Thyroid gland (tissue), 4 donors: ENCODE measurements at regions not wholly inside any gene's neighbourhood (a gene's known extent, or its start where the extent isn't known, plus 50 kb on each side); places are given as distances from the start of the nearest gene placed in this dataset.
A peak's percentile ranks its signal among the peaks of the same experiment; 100 is the strongest.

Source experiments
- DNase-seq, 2 donors: peaks; one replicate each; pipeline ENCODE4 v3.0.0-alpha.2; 2019
- H3K27ac ChIP-seq, 3 donors: fragments of 200-600 bp; sonication (generic); 1 replicate in 2 of 3; 2 replicates in 1 of 3; pipeline ENCODE4 v1.5.1; 2016 to 2019; ENCODE audit warnings: mild to moderate bottlenecking in 1 of 3, moderate library complexity in 1 of 3
- H3K27me3 ChIP-seq: fragments of 200-600 bp; sonication (generic); one replicate; pipeline ENCODE4 v1.5.1; 2019
- H3K36me3 ChIP-seq, 2 donors: fragments of 200-600 bp; sonication (generic); one replicate each; pipeline ENCODE4 v1.5.1; 2016 to 2019
- H3K4me1 ChIP-seq, 2 donors: fragments of 200-600 bp; sonication (generic); one replicate each; pipeline ENCODE4 v1.5.1; 2017 to 2019
- H3K4me3 ChIP-seq, 3 donors: fragments of 200-600 bp; sonication (generic); replicated peaks in 1 of 3; 1 replicate in 2 of 3; 2 replicates in 1 of 3; pipeline ENCODE4 v1.5.1; 2016; ENCODE audit warnings: mild to moderate bottlenecking in 1 of 3
- H3K9me3 ChIP-seq: fragments of 200-600 bp; sonication (generic); one replicate; pipeline ENCODE4 v1.5.1; 2017
- CTCF ChIP-seq, 6 experiments: fragments of 200-600 bp in 3 of 6; fragments of 450-650 bp in 3 of 6; sonication (generic) in 3 of 6; IDR thresholded peaks; one replicate each; pipeline ENCODE4 v1.5.1; 2016 to 2019; ENCODE audit warnings: antibody characterized with exemption in 6 of 6, mild to moderate bottlenecking in 2 of 6, inconsistent platforms in 1 of 6, moderate library complexity in 1 of 6
- POLR2A ChIP-seq, 2 donors: fragments of 450-650 bp; IDR thresholded peaks; one replicate each; pipeline ENCODE4 v1.6.1; 2017; ENCODE audit warnings: antibody characterized with exemption in 2 of 2, mild to moderate bottlenecking in 2 of 2, moderate library complexity in 1 of 2
- WGBS, 2 donors: methylation state at CpG; one replicate each; pipeline ENCODE4 v1.1.5; 2017; 5-methylcytosine and 5-hydroxymethylcytosine counted together
- intact Hi-C: fragments of 100-400 bp; cut with DNase I; formaldehyde crosslinking; loops from one replicate; pipeline ENCODE4 v1.15.1; 2023

- TF ChIP-seq POLR2A (IDR thresholded peaks at IDR 0.05): no peak
- TF ChIP-seq CTCF (IDR thresholded peaks at IDR 0.05): no peak
- intact Hi-C loops: no loop called here
- no peaks in the 10 kb centered on the region for H3K36me3 ChIP-seq
Observed at GRCh38 chr6:140236732-140237131, 862.3 kb upstream of the CITED2 start.

GRCh38 chr6:140230282-140230681 lies 855.8 kb upstream of the CITED2 start:
- Histone ChIP-seq H3K4me1 (peaks cover 8 to 10% of the 10 kb centered on the region in 2 donors), H3K27me3 (no peaks in the 10 kb centered on the region), H3K27ac (no peak overlapping the region), H3K4me3 (no peak overlapping the region), H3K9me3 (no peaks in the 10 kb centered on the region), H3K36me3 (no peaks in the 10 kb centered on the region)
- WGBS, 2 donors: 53 to 63% methylated on average over 2 of the region's 2 CpGs
- no peak for TF ChIP-seq POLR2A (IDR thresholded peaks at IDR 0.05)
- TF ChIP-seq CTCF (IDR thresholded peaks at IDR 0.05): no peak
- peak; percentile 82 to 83 for DNase-seq
- intact Hi-C loops: no loop called here

More at GRCh38 chr6:140236732-140237131, 862.3 kb upstream of the CITED2 start:
- Histone ChIP-seq H3K4me3 (no peak overlapping the region), H3K27me3 (no peaks in the 10 kb centered on the region), H3K9me3 (no peaks in the 10 kb centered on the region), H3K27ac (no peak overlapping the region), H3K4me1 (no peaks in the 10 kb centered on the region)
- 80% methylated on average over 3 of the region's 3 CpGs for WGBS, 2 donors
- DNase-seq: no peak

- Histone ChIP-seq H3K9me3 (no peaks in the 10 kb centered on the region), H3K27ac (no peak overlapping the region), H3K27me3 (no peaks in the 10 kb centered on the region), H3K4me1 (peaks cover 8 to 10% of the 10 kb centered on the region in 2 donors), H3K36me3 (no peaks in the 10 kb centered on the region), H3K4me3 (no peak overlapping the region)
- TF ChIP-seq CTCF (IDR thresholded peaks at IDR 0.05) (no peak), POLR2A (IDR thresholded peaks at IDR 0.05) (no peak)
- 97 to 100% methylated on average over 1 of the region's 1 CpG for WGBS, 2 donors
- intact Hi-C loops: no loop called here
- no peak for DNase-seq
Observed at GRCh38 chr6:140228491-140228890, 854.0 kb upstream of the CITED2 start.

- no peaks in the 10 kb centered on the region for H3K9me3 ChIP-seq
- peaks cover 8 to 10% of the 10 kb centered on the region in 2 donors for H3K4me1 ChIP-seq
- DNase-seq: no peak
- no peaks in the 10 kb centered on the region for H3K27me3 ChIP-seq
- intact Hi-C loops: no loop called here
- H3K27ac ChIP-seq: no peak overlapping the region
- H3K4me3 ChIP-seq: no peak overlapping the region
- no peaks in the 10 kb centered on the region for H3K36me3 ChIP-seq
- no peak for TF ChIP-seq POLR2A (IDR thresholded peaks at IDR 0.05)
- TF ChIP-seq CTCF (IDR thresholded peaks at IDR 0.05): no peak
Observed at GRCh38 chr6:140226637-140227036, 852.2 kb upstream of the CITED2 start.

GRCh38 chr6:140225701-140226436 lies 851.4 kb upstream of the CITED2 start:
- DNase-seq: no peak
- Histone ChIP-seq H3K9me3 (no peaks in the 10 kb centered on the region), H3K4me1 (peaks cover 8 to 9% of the 10 kb centered on the region in 2 donors), H3K27ac (no peak overlapping the region), H3K27me3 (no peaks in the 10 kb centered on the region), H3K36me3 (no peaks in the 10 kb centered on the region), H3K4me3 (no peak overlapping the region)
- WGBS, 2 donors: 79 to 84% methylated on average over 2 of the region's 2 CpGs
- TF ChIP-seq POLR2A (IDR thresholded peaks at IDR 0.05) (no peak), CTCF (IDR thresholded peaks at IDR 0.05) (no peak)
- intact Hi-C loops: no loop called here
